CD4-positive, alpha-beta T cell treated with Interferon gamma for 1 hour (primary cell): ENCODE measurements at regions not wholly inside any gene's neighbourhood (a gene's known extent, or its start where the extent isn't known, plus 50 kb on each side); places are given as distances from the start of the nearest gene placed in this dataset.

Source experiments
- DNase-seq: peaks from one replicate; pipeline ENCODE4 v3.0.0-alpha.2; 2020

DNA sequence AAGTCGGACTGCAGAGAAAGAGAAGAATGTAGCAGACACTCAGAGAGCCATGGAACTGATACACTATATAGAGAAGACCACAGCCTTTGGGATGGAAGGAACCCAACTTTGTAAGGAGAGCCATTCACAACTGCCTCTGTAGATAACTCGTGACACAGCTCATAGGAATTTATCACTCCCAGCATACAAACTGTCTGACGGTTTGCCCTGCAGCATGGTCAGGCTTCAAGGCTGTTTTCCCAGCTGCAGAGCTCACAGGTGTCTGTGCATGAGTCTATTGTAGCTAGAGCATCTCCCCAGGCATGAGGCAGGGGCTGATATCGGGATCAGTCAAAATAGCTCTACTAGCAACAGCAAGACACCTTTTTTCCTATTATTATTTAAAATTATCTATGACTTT is 130.5 kb upstream of the DTNBP1 start:
- DNase-seq, result no peak

DNA sequence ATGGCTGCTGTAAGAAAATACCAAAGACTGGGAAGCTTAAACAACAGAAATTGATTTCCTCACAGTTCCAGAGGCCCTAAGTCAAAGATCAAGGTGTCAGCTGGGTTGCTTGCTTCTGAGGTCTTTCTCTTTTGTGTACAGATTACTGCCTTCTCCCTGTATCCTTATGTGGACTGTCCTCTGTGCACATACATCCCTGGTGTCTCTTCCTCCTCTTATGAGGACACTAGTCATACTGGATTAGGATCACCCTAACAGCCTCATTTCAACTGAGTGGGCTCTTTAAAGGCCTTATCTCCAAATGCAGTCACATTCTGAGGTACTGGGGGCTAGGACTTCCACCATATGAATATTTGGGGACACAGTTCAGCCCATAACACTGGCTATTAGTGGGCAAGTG is 130.0 kb upstream of the DTNBP1 start:
- DNase-seq, result no peak

DNA sequence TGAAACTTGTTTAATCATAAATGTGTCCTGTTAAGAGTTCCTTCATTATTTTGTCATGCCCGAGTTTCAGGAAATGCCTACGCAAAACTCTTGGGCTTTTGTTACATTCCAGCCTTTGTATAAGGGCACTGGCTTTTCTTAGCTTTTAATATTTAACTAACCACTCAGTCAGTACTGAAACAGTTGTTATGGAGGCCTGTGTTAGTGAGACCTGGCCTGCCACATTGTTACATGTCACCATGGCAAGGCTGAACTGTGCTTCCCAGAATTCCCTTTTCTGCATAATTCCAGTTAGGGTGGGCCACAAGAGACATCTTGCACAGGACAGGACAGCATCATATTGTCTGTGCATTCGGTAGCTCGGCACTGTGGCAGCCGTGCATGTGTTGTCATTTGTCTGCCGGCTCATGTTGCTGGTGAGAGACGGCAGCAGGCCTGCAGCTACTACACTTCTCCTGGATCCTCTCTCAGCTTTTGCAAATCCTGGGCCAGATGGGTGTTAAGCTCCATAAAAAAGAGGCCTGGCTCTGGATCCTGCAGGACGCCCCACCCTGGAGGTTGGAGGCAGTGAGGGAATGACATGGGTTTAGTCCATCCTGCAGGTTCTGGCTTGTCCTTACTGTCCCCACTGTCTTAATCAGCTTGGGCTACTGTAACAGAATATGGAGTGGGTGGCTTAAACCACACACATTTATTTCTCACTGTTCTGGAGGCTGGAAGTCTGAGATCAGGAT is 128.8 kb upstream of the DTNBP1 start:
- no peak for DNase-seq

DNA sequence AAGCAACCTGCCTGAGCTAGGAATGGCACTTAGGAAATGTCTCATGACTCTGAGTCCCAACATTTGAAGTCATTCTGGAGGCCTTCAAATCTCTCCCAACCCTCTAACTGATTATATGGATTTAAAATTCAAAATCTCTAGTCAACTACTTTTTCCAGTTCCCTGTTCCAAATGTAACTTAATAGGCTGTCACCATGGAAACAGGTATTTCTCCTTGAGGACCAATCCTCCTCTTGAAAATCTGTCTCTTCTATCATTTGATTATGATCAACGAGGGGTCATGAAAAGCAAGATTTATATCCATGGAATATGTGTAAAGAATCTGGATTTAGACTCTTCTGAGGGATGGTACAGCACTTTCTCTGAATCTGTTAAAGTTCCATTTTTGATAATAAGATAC is 127.3 kb upstream of the DTNBP1 start:
- no peak for DNase-seq

DNA sequence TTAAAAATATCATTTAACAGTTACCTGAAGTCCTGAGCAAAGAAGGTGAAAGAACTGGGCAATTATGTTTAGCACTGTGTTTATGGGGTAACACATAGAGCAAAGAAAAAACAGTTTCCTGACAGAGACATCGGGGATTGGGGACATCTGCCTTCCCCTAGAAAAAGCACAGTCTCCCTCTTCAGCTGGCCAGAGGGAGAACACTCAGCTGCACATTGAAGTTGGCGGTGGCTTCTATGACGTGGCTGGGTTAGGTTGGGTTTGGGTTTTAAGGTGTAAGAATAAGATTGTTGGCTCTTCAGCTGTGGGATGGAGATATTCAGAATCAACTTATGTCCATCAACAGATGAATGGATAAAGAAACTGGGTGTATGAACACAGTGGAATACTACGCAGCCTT is 124.0 kb upstream of the DTNBP1 start:
- no peak for DNase-seq

DNA sequence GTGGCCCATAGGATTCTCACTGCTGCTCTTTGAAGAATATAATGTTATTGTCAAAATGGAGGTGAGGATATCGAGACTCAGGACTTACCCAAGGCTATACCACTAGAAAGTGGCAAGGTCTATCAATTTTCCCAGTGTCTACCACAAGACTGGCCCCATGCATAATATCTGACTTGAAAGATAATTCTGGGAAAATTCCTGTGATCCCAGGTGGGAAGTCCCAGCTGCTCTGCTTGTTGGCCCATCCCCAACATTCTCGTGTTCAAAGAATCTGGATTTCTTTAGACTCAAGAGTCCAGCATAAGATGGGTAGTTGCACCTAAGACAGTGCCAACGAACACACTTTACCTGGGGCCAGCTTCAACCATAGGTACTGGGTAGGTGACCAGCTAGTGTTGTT is 120.7 kb upstream of the DTNBP1 start:
- no peak for DNase-seq

DNA sequence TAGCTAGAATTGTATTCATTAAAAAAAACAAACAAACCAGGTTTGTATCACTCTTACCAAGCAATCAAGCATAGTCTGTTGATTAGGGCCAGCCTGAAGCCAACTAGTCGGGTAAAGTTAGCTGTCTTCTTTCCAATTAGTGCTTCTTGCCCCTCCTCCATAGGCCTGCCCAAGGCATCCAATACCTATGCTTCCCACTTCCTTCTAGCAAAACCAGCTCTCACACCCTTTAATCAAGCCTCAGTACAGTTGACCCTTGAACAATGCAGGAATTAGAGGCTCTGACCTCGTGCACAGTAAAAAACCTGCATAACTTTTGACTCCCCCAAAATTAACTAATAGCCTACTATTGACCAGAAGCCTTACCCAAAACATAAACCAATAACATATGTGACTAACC is 119.1 kb upstream of the DTNBP1 start:
- DNase-seq, result no peak

DNA sequence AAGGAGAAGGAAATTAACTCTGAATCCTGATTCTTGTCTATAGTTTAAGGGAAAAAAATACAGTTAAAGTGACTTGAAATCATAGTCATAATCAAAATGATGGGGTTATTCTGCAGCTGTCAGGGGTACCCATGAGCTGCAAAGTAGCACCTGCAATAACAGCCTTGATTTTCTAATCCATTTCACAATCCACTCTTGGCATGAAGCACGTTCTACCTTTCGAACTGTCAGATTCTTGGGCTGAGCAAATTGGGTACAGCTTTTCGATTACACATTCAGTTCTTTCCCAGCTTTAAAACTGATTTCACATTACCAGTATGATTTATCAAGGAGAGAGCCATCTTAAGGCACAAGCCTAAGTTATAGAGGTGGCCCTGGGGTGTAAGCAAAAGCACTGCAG is 118.5 kb upstream of the DTNBP1 start:
- no peak for DNase-seq

DNA sequence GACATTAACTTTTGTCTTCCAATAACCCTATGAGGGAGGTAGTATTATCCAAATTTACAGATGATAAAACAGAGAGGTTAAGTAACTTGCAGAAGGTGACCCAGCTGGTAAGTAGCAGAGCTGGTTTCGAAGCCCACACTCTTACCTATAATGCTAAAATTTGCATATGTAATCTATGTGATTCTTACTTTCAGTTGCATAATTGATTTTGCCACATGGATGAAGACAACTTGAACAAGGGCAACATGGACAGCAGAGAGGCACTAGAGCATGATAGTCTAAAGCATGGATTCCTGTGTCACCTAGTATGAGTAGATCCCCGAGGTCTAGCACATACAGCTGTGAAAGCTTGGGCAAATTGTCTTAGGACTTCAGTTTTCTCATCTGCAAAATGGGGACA is 117.6 kb upstream of the DTNBP1 start:
- no peak for DNase-seq

DNA sequence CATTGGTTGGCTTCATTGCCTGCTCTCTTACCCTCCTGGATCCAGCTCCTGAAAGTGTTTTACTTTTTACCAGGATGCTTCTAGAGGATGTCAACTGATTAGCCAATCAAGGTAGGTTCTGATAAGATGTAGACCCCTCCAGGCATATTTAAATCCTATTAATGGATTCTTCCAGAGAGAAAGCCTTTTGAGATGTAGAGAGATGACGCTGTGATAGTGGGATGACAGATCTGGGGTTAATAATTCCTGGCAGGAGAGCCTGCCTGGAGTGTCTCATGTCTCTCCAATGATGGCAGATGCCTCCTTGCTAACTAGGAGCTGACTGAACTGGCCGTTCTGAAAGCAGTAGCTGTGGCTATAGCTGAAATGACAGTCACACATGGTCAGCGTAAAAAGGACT is 116.9 kb upstream of the DTNBP1 start:
- no peak for DNase-seq

DNA sequence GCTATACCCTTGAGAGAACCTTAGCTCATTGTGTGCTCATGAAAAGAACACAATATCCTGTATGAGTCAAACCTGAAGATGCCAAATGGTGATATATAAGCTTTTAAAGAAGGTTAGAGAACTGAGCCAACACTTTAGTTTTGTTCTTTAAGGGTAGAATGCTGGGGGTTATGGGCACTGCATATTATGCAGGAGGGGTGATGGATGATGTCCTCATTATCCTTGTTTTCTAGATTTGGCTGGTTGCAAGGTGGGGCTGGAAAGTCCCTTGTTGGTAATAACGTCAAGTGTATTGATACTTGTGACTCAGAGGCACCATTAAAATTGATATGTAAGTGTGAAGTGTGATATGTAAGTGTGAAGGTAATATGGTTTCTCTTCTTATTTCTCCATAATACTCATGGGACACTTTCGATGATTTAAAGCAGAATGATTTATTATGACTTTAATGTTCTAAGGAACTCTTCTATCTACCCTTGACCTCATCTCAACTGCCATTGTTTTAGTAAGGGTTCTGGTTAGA is 113.7 kb upstream of the DTNBP1 start:
- no peak for DNase-seq

DNA sequence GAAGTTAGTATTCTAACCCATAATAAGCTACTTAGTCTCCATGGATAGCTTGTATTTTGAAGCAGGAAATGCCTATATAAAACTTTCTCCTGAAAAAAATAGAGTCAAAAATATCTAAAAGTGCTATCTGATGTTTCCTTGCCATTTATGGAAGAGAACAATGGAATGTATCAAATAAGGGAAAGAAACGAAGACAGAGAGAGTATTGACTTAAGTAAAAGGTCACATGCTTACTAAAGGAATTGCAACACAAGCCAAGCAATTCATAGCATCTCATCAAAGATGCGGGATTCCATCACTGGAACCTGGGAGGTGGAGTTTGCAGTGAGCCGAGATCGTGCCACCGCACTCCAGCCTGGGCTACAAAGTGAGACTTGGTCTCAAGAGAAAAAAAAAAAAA is 112.9 kb upstream of the DTNBP1 start:
- no peak for DNase-seq

DNA sequence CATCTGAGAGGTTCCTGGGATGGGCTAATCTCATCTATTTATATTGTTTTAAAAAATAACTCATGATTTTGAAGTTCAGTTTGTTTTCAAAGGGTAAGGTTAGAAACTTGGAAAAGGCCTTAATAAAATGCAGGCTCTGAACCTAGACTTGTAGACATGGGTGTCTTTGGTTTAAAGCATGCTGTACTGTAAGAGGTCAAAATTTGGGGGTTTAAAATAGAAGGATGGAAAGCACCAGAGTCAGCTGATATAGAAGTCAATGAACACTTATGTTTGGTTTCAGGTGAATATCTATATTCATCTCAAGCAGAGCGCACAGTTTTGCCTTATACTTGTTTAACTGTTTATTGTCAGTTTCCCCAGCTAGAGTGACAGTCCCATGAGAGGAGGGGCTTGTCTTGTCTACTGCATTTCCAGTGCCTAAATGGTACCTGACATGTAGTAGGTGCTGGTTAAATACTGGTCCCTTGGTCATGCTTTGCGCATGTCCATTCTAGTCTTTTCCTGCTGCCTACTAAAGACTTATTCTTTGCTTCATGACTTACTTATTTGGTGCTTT is 112.3 kb upstream of the DTNBP1 start:
- DNase-seq, result no peak

DNA sequence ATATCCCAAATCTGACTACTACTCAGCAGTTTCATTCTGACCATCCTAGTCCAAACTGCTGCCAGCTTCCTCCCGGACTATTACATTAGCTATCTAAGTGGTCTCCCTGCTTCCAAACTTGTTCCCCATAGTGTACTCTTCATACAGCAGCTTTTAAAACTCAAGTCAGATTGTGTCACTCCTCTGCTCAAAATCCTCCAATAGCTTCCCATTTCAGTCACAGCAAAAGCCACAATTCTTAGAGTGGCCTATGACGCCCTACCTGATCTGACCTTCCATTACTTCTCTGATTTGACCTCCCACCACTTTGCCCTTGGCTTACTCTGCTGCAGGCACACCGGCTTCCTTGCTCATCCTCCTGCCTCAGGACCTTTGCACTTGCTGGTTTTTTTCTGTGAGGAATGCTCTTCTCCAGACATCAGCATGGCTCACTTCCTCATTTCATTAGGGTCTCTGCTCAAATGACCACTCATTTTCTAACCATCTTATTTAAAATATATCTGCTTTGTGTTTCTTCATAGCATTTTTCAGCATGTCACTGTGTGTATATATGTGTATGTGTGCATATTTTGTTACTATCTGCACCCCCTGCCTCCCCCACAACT is 111.1 kb upstream of the DTNBP1 start:
- DNase-seq, result no peak

DNA sequence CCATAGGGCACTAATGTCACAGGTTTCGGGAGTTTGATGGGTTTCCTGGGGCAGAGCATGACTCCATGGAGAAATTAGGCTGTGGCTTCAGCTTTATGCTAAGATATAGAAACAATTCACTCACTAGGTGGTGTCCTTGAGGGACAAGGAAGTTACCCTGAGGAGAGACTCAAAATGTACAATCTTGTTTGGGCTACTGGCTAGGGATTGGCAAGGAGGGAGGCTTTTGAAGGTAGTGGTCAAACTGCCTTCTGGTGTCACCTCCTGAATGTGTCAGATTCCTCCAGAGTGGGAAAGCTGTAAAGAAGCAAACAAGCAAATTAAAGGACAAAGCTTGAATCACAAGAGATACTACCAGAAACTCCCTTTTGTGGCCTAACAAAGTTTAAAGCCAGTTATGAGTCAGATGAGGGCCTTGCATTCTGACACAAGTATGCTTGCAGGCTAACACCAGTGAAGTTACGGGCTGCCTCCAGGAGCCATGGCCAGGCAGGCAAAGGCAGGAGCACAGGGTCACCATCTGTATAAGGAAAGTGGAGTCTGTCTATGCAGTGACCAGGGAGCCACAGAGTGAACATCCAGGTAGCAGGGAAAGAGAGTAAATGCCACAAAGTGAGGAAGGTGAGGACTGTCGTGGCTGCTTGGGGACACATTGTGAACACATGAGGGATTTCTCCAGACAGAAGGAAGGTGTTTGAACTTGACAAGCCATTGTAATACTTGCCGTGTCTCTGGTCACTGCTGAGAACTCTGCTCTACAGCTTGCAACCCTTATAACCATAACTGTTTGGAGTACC is 107.7 kb upstream of the DTNBP1 start:
- DNase-seq, result no peak

DNA sequence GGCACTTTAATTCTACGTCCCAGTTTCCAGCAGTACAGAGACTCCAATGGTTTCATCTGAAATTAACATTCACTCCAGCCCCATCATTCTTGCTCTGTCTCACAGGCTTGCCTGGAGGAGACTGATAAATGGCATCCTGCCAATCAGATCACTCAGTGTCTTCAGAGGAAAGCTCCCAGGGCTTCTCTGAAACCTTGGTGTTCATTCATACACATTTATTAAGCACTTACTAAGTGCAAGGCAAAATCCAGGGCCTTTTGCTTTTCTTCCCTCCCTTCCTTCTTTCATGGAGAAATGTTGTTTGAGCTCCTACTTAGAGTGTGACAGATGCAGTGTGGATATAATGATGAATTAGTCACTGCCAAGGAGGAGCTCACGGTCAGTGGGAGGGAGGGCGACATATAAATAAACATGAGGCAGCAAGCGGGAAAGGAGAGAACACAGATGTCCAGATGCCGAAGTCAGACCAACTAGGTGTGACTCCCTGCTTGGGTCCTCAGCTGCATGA is 106.7 kb upstream of the DTNBP1 start:
- no peak for DNase-seq

DNA sequence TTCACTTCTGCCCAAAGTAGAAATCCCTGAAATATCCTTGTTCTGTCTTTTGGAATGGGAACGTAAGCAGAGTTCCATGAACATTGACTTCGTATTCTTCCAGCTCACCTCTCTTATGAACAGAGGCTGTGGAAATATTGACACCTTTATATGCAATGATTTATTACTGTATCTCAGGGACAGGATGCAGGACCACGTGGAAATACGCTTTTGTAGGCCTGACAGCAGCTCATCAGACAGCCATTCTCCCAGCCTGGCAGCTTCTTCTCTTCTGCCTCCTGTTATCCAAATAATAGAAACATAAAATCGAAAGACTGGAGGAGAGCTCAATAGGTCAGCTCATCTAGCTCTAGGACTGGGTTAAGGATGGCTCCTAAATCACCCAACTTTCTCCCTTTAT is 106.2 kb upstream of the DTNBP1 start:
- no peak for DNase-seq

DNA sequence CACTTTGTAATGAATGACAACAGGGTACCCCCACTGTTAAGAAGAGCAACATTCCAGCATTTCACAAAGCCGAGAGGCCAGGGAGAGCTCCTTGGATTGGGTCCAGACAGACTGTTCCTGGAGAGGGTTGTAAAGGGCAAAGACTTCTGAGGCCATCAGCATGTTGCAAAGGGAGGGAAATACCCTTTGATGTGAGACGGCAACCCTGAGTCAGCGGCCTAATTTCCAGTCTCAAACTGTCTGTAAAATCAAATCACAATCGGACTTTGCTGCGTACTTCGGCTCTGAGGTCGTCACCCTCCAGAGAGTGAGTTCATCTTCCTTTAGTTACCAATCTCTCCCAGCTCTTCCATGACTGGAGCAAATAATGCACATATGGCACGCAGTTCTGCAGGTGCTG is 101.0 kb upstream of the DTNBP1 start:
- no peak for DNase-seq

DNA sequence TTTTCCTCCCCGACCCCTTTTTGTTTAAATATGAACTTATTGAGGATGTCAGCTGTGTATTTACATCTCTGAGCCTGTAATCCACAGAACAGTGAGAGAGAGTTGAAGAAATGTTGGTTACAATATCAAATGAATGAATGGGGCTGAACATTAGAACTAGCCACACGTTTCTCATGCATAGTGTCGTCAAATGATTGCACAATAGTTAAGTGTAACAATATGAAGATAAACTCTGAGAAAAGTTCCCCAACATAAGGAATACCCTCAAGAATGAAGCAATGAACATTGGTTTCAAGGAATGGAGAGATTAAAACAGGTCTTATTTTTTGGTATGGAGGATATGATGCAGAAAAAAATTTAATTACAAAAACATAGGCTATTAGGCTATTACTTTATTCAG is 100.5 kb upstream of the DTNBP1 start:
- no peak for DNase-seq

DNA sequence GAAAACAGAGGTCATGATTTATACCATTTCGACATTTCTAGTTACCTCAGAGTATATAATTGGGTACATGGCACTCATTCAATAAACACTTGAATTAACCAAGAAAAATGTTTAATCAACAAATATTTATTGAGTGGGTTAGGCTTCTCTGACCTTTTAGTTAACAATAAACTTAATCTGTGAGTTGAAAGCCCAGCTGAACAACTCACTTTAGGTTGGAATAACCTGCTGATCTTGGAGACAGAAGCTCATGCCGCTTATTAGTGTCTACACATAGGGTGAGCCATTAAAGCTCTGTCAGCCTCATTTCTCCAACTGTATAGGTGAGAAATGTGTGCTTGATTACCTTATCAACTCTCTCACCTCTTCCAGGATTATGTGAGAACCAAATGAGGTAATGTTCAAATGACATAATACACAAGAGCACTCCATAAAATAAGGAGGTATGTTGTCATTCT is 98.2 kb upstream of the DTNBP1 start:
- no peak for DNase-seq

DNA sequence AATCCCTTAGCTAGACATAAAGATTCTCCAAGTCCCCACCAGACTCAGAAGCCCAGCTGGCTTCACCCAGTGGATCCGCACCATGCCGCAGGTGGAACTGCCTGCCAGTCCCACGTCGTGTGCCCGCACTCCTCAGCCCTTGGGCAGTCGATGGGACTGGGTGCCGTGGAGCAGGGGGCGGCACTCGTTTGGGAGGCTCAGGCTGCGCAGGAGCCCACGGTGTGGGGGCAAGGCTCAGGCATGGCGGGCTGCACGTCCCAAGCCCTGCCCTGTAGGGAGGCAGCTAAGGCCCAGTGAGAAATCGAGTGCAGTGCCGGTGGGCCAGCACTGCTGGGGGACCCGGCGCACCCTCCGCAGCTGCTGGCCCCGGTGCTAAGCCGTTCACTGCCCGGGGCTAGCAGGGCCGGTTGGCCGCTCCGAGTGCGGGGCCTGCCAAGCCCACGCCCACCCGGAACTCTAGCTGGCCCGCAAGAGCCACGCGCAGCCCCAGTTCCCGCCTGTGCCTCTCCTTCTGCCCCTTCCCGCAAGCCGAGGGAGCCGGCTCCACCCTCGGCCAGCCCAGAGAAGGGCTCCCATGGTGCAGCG is 95.9 kb upstream of the DTNBP1 start:
- no peak for DNase-seq

DNA sequence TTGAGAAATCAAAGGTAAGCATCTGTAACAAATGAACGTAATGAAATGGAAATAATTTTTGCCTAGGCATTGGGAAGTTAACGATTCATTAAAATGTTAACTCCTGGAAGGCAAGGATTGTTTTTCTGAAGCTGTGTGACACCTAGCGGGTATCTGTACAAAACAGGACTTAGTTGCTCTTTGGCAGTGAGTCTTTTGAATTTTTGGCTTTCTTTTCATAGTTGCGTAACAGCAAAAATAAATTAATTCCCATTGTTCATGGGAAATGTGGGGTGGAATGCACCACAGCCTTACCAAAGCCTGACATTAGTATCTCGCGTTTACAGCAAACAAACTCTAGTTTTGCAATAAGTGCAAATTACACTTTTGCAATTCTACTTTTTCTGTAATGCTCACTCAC is 92.7 kb upstream of the DTNBP1 start:
- DNase-seq, result no peak

DNA sequence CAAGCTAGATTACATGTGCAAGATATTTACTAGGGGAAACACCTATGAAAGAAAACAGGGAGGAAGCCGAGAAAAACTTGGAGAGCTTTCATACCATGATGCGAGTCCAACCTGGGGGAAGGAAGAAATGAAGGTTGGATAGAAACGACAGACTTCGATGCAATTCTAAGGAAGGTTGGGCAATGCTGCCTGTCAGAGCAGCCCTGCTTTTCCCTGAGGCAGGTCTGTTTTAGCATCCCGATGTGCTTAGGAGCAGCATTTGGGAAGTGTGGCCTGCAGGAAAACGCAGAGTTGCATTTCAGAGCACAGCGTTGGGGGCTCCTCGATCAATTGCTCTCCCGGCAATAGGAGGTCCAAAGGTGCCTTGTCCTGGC is 91.9 kb upstream of the DTNBP1 start:
- no peak for DNase-seq
